GM03348 (cell line): ENCODE measurements at regions not wholly inside any gene's neighbourhood (a gene's known extent, or its start where the extent isn't known, plus 50 kb on each side); places are given as distances from the start of the nearest gene placed in this dataset.

Source experiments
- DNase-seq: peaks from one replicate; pipeline ENCODE4 v3.0.0; 2012; ENCODE audit warnings: low spot score

- no peak for DNase-seq
These were observed 138.8 kb upstream of the TAPT1 start for GRCh38 chr4:16365036-16365569.

GRCh38 chr4:16360694-16361262 is 134.5 kb upstream of the TAPT1 start:
- DNase-seq: no peak

- no peak for DNase-seq
These were observed 126.9 kb upstream of the TAPT1 start for GRCh38 chr4:16353165-16353564.

GRCh38 chr4:16351161-16351560 is 124.9 kb upstream of the TAPT1 start:
- DNase-seq: no peak

- no peak for DNase-seq
These were observed 118.6 kb upstream of the TAPT1 start for GRCh38 chr4:16344853-16345252.

- no peak for DNase-seq
These were observed 111.7 kb upstream of the TAPT1 start for GRCh38 chr4:16337936-16338335.

GRCh38 chr4:16334601-16335000 is 108.3 kb upstream of the TAPT1 start:
- no peak for DNase-seq

- no peak for DNase-seq
These were observed 103.5 kb upstream of the TAPT1 start for GRCh38 chr4:16329797-16330134.

GRCh38 chr4:16329125-16329796 is 103.0 kb upstream of the TAPT1 start:
- no peak for DNase-seq

GRCh38 chr4:16322183-16322582 is 95.9 kb upstream of the TAPT1 start:
- DNase-seq: no peak

GRCh38 chr4:16315456-16315855 is 89.2 kb upstream of the TAPT1 start:
- DNase-seq: no peak

- DNase-seq: no peak
These were observed 84.3 kb upstream of the TAPT1 start for GRCh38 chr4:16310606-16311005.

- DNase-seq: no peak
These were observed 76.4 kb upstream of the TAPT1 start for GRCh38 chr4:16302648-16303047.

- DNase-seq: no peak
These were observed 70.7 kb upstream of the TAPT1 start for GRCh38 chr4:16297003-16297402.

GRCh38 chr4:16294455-16294854 is 68.2 kb upstream of the TAPT1 start:
- peak; percentile 47 for DNase-seq

GRCh38 chr4:16293210-16293838 is 67.1 kb upstream of the TAPT1 start:
- DNase-seq: no peak

GRCh38 chr4:16292585-16292984 is 66.3 kb upstream of the TAPT1 start:
- DNase-seq: no peak

- no peak for DNase-seq
These were observed 64.6 kb upstream of the TAPT1 start for GRCh38 chr4:16290681-16291420.

- peak; percentile 50 for DNase-seq
These were observed 63.8 kb upstream of the TAPT1 start for GRCh38 chr4:16289897-16290554.

- no peak for DNase-seq
These were observed 57.8 kb upstream of the TAPT1 start for GRCh38 chr4:16284050-16284449.

- no peak for DNase-seq
These were observed 51.9 kb upstream of the TAPT1 start for GRCh38 chr4:16278178-16278577.
